ENCODE measurements at regions not wholly inside any gene's neighbourhood (a gene's known extent, or its start where the extent isn't known, plus 50 kb on each side); places are given as distances from the start of the nearest gene placed in this dataset.

GRCh38 chr4:72938516-72938915 lies 131.0 kb downstream of the COX18 start:
- Histone ChIP-seq H2AFZ (ENCODE audit: low read depth, low read length, poor library complexity, severe bottlenecking) (no peak overlapping the region), H3K36me3 (ENCODE audit: control insufficient read depth in 1 of 2, insufficient read depth in 2 of 2, low read length in 2 of 2) (no peaks in the 10 kb centered on the region), H3K9ac (ENCODE audit: low read length) (no peak overlapping the region), H3K9me2 (ENCODE audit: insufficient read depth) (no peaks in the 10 kb centered on the region), H3K79me2 (ENCODE audit: insufficient read depth, low read length) (no peaks in the 10 kb centered on the region), H3K9me3 (ENCODE audit: control insufficient read depth in 1 of 2, insufficient read depth in 1 of 2, low read depth in 1 of 2, low read length in 2 of 2) (no peaks in the 10 kb centered on the region), H4K20me1 (ENCODE audit: insufficient read depth) (no peaks in the 10 kb centered on the region), H3K4me3 (replicated peaks in 1 of 2; ENCODE audit: low read depth in 1 of 2, low read length in 2 of 2) (no peak overlapping the region), H3K27me3 (ENCODE audit: insufficient read depth, low read length) (no peaks in the 10 kb centered on the region), H3K4me1 (ENCODE audit: control insufficient read depth in 1 of 2, insufficient read depth in 2 of 2, low read length in 2 of 2) (no peaks in the 10 kb centered on the region), H3K4me2 (ENCODE audit: low read length) (no peak overlapping the region), H3K27ac (ENCODE audit: low read depth, low read length) (no peak overlapping the region)
- ATAC-seq (no peak), DNase-seq (ENCODE audit: low read depth, low spot score) (no peak)
- POLR2A ChIA-PET: no interaction called here
- no TSS peak for BruUV-seq (replicated peaks)
- RAD21 ChIA-PET (ENCODE audit: low non-redundant PET in 1 of 2, low total read pairs in 2 of 2, uncharacterized antibody in 2 of 2, unreplicated experiment in 2 of 2): no interaction called here
- no peak for TF ChIP-seq POLR2A (IDR thresholded peaks at IDR 0.05; ENCODE audit: borderline replicate concordance, extremely low read depth, insufficient read depth, insufficient read length)
- TF ChIP-seq TCF7L2 (IDR thresholded peaks at IDR 0.05; ENCODE audit: borderline replicate concordance, extremely low read depth, insufficient read depth, insufficient read length): no peak
- no peak for TF ChIP-seq FOSL1 (IDR thresholded peaks at IDR 0.05; ENCODE audit: low read depth)
- no peak for TF ChIP-seq EZH2 (IDR thresholded peaks at IDR 0.05)
- no peak for TF ChIP-seq JUND (IDR thresholded peaks at IDR 0.05)
- TF ChIP-seq ZBTB33 (IDR thresholded peaks at IDR 0.05; ENCODE audit: extremely low read depth, insufficient replicate concordance, low read length): no peak
- no peak for TF ChIP-seq ZNF274 (IDR thresholded peaks at IDR 0.05; ENCODE audit: low read depth, low read length)
- TF ChIP-seq ZFX (IDR thresholded peaks at IDR 0.05): no peak
- TF ChIP-seq REST (IDR thresholded peaks at IDR 0.05; ENCODE audit: low read depth): no peak
- no peak for TF ChIP-seq POLR2AphosphoS5 (IDR thresholded peaks at IDR 0.05; ENCODE audit: low read depth, low read length)
- CTCF ChIA-PET: no interaction called here
- intact Hi-C loops (cut with micrococcal nuclease): no loop called here

Data from HCT116 (cell line).